ENCODE measurements at regions not wholly inside any gene's neighbourhood (a gene's known extent, or its start where the extent isn't known, plus 50 kb on each side); places are given as distances from the start of the nearest gene placed in this dataset.

DNA sequence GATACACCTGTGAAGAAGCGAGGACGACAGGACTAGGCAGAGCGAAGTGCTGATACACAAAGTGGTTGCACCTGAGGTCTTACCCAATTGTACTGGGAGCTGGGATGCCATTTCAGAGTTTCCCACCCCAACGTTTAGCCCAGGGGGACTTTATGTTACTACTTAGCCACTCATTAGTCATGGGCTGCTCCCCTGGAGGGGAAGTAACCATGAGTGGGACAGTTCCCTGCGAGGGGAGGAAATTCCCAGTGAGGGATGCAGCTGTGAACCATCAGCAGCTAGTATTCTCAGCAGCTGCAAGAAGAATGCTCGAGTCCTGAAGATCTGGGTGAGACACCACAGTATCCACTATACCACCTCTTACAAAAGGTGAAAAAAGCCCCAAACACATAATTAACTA is 93.7 kb upstream of the ACTBL2 start:
- no peak for TF ChIP-seq CTCF (conservative IDR thresholded peaks at IDR 0.05 in 1 of 2, IDR thresholded peaks at IDR 0.05 in 1 of 2; ENCODE audit: extremely low read depth in 1 of 2, insufficient read depth in 1 of 2, low read depth in 1 of 2, low read length in 2 of 2)
- TF ChIP-seq EZH2 (IDR thresholded peaks at IDR 0.05; ENCODE audit: borderline replicate concordance, low read length), result no peak
